ENCODE measurements at regions not wholly inside any gene's neighbourhood (a gene's known extent, or its start where the extent isn't known, plus 50 kb on each side); places are given as distances from the start of the nearest gene placed in this dataset.

DNA sequence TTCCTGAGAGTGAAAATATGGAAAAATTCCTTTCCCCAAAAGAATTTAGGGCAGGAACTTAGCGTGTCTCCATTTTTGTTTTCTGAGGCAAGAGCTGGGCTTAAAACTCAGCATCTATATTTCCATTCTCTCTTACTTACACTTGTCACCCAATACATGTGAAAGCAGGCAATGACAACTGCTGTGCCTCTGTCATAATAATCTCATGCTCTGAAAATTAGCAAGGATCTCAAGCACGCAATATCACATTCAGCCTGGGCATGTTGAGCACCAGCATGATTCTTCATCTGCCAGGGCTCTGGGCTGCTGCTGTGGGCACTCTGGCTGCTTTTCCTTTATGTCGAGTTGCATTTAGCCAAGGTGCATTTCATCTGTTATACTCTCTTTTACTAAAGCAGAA lies 255.5 kb downstream of the SNX10 start:
- TF ChIP-seq, protein P1, sequence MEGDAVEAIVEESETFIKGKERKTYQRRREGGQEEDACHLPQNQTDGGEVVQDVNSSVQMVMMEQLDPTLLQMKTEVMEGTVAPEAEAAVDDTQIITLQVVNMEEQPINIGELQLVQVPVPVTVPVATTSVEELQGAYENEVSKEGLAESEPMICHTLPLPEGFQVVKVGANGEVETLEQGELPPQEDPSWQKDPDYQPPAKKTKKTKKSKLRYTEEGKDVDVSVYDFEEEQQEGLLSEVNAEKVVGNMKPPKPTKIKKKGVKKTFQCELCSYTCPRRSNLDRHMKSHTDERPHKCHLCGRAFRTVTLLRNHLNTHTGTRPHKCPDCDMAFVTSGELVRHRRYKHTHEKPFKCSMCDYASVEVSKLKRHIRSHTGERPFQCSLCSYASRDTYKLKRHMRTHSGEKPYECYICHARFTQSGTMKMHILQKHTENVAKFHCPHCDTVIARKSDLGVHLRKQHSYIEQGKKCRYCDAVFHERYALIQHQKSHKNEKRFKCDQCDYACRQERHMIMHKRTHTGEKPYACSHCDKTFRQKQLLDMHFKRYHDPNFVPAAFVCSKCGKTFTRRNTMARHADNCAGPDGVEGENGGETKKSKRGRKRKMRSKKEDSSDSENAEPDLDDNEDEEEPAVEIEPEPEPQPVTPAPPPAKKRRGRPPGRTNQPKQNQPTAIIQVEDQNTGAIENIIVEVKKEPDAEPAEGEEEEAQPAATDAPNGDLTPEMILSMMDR (IDR thresholded peaks at IDR 0.05) = no peak
- no peak for TF ChIP-seq POLR2A (IDR thresholded peaks at IDR 0.05)
